Hematopoietic multipotent progenitor cell treated with erythropoietin and hydrocortisone succinate and interleukin-3 and kit ligand, for 8 days (in vitro differentiated cells): ENCODE measurements at regions not wholly inside any gene's neighbourhood (a gene's known extent, or its start where the extent isn't known, plus 50 kb on each side); places are given as distances from the start of the nearest gene placed in this dataset.
"Not testable (repeated sequence)": the region's sequence is repeated elsewhere in the genome, so short reads cannot be mapped to it uniquely, and the experiment has no call there.

Source experiments
- DNase-seq: peaks from one replicate; pipeline ENCODE4 v3.0.0-alpha.2; 2015

DNA sequence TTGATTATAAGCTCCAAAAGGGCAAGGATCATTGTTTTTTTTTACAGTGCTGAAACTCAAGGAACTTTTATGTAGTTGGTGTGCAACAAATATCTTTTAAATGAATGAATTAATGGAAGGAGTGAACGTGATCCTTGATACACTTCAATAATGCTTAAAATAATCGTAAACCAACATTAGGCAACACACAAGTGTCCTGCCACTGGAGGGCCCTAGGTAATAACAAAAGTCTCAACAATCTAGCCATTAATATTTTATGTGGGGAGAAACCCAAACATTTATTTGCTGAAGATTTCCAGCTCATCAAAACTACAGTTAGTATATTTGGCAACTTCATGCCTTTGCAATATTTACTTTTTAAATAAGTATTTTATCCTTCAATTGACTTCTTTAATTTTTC, 309.0 kb upstream of the FBXL7 start:
- DNase-seq, result no peak

- DNase-seq, result no peak
These were observed 311.9 kb upstream of the ANKH start for GRCh38 chr5:15183520-15183919.

DNA sequence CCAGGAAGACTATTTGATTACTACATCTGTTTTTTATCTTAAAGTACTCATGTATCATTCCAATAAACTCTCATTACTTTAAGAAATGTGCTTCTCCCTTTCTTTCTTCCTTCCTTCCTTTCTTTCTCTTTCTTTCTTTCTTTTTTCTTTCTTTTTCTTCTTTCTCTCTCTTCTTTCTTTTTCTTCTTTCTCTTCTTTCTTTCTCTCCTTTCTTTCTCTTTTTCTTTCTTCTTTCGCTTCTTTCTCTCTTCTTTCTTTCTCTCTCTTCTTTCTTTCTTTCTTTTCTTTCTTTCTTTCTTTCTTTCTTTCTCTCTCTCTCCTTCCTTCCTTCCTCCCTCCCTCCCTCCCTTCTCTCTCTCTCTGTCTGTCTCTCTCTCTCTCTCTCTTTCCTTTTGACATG, 298.6 kb upstream of the ANKH start:
- DNase-seq, result no peak

DNA sequence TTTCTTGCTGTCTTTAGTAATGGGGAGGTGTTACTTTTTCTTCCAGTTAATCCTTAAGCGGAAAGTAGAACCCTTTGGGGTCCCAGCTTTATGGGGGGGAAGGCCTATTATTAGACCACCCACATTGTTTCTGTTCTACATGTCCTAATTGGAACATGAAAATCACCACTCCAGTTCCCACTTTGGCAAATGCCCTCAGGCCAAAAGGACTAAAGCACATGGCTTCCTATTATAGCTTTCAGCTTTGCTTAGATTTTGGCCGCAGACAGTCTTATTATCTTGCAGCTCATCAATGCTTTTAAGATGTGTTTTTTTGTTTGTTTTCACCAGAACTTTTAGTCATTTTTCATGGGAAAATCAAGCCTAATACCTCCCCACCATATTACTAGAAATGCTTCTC, 296.8 kb upstream of the ANKH start:
- DNase-seq, result no peak

- no peak for DNase-seq
These were observed 288.5 kb upstream of the ANKH start for GRCh38 chr5:15160091-15160490.

GRCh38 chr5:15159606-15160005, 288.0 kb upstream of the ANKH start:
- DNase-seq, result no peak

DNA sequence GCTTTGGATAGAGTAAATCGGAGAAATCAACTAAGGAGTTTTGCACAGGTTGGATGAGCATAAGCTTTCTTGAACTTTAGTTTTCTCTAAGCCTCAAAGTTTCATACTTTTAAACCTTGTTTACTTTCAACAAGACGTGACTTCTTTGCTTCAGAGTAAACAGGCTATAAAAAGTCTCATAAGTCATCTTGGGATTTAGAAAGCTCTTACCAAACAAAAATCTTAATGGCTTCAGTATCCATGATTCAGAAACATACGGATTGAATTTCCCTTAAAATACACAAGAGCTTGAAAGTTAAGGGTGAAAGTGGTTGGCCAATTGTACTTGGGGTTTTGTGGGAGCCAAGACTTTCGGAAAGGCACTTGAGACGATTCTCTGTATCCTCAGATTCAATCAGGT, 270.9 kb upstream of the ANKH start:
- DNase-seq, result no peak

- DNase-seq, result no peak
These were observed 265.8 kb upstream of the ANKH start for GRCh38 chr5:15137414-15137813.

- no peak for DNase-seq
These were observed 264.1 kb upstream of the ANKH start for GRCh38 chr5:15135661-15136060.

- DNase-seq, result no peak
These were observed 261.9 kb upstream of the ANKH start for GRCh38 chr5:15133456-15133965.

GRCh38 chr5:15132816-15133405, 261.3 kb upstream of the ANKH start:
- DNase-seq, result no peak

DNA sequence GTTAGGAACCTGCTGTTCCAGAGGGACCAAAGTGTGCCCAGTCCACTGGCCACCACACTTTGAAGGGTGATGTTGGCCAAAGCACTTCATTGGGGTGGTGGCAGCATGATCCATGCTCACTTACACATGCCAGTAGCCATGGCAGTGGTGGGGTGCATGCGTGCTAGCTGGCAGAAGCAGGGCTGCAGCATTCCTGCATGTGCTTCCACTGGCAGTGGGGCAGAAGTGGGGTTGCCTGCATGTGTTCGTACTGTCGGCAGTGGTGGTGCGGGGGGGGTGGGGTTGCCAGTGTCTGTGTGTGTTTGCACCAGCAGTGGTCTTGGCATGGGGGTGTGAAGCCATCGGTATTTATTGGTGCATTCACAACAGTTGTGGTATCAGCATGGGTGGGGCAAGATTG, 260.3 kb upstream of the ANKH start:
- no peak for DNase-seq

DNA sequence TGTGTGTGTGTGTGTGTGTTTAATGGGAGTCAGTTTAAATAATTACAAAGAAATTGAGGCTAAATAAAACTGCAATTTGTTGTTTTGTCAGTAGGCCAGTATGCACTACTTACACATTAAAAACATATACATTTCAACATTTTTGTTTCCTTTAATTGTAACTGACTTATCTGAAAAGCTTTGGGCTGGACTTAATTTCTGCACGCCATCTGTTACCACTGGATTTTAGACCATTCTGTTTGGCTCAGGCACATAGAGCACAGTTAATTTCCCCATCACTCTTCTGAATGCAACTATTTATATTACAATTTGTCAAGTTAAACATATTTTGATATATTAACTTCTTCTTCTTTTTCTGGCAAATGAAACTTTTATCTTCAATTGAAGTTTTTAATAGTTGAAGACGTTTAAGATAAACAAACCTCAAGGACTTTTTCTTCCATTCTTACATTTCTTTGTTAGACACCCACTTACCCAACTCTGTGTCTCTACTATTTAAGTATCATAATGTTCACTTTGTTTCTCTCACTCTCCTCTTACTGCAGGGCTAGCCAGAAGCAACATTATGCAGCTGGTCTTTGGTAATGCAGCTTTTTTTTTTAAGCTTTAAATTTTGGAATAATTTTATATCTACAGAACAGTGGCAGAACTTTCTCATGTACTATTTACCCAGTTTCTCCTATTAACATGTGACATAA, 253.4 kb upstream of the ANKH start:
- no peak for DNase-seq

GRCh38 chr5:15124461-15124860, 252.9 kb upstream of the ANKH start:
- DNase-seq, result no peak

- DNase-seq, result no peak
These were observed 246.1 kb upstream of the ANKH start for GRCh38 chr5:15117688-15118087.

DNA sequence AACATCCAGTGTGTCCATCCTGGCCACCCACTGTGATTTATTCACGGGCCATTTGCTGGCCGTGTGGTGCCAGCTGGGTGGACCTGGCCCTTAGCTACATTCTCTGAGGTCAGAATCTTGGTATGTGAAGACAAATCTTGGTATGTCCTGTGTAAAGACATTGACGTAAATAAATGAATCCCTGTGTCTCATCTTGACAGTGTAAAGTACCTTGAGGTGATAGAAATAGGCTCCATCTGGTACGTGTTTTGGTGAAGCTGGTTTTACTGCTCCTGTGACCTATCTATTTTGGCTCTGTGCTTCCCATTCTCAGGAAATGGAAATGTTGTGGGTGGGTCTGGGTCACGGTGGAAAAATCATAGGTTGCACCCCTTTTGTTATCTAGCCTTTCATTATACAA, 245.4 kb upstream of the ANKH start:
- DNase-seq, result no peak

GRCh38 chr5:15106530-15107283, 235.1 kb upstream of the ANKH start:
- no peak for DNase-seq

GRCh38 chr5:15105799-15106393, 234.3 kb upstream of the ANKH start:
- DNase-seq, result peak; percentile 46

- DNase-seq, result no peak
These were observed 232.3 kb upstream of the ANKH start for GRCh38 chr5:15103864-15104263.

GRCh38 chr5:15103130-15103529, 231.6 kb upstream of the ANKH start:
- no peak for DNase-seq

DNA sequence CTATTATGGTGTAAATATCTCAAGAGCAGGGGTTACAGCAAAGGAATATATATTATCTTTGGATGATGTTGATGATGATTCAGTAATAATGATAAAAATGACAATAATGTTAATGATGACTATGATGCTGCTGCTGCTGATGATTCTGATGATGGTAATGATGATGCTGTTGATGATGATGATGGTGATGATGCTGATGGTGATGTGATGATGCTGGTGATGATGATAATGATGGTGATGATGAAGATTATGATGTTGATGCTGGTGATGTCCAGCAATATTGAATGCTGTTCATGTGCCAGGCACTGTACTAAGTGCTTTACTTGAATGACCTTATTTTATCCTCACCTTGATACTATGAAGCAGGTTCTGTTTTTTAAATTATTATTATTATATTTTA, 226.0 kb upstream of the ANKH start:
- DNase-seq, result no peak

DNA sequence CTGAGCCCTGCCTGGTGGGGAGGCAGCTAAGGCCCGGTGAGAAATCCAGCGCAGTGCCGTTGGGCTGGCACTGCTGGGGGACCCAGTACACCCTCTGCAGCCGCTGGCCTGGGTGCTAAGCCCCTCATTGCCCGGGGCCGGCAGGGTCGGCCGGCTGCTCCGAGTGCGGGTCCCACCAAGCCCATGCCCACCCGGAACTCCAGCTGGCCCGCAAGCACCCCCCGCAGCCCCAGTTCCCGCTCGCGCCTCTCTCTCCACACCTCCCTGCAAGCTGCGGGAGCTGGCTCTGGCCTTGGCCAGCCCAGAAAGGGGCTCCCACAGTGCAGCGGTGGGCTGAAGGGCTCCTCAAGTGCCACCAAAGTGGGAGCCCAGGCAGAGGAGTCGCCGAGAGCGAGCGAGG, 225.1 kb upstream of the ANKH start:
- not testable (repeated sequence) for DNase-seq

GRCh38 chr5:15092801-15093200, 221.2 kb upstream of the ANKH start:
- no peak for DNase-seq

DNA sequence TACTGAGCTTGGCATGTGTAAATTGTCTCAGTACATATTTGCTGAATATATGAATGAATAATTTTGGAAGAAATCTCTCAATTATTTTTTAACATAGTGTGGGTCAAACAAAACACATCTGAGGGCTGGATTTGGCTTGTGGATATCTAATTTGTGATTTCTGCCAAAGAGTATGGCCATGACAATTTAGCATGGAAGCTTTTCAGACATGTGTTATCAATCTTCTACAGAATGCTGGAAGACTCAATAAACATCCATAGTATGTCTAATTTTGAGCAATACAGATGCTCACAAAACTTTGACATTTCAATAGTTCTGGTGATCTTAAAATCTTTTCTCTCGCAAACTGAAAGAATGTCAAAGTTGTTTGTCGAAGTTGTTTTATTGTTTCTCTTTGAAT, 214.1 kb upstream of the ANKH start:
- no peak for DNase-seq
